Keratinocyte (primary cell): ENCODE measurements at regions not wholly inside any gene's neighbourhood (a gene's known extent, or its start where the extent isn't known, plus 50 kb on each side); places are given as distances from the start of the nearest gene placed in this dataset.

ENCODE experiments used
- DNase-seq: peaks from one replicate; pipeline ENCODE4 v3.0.0-alpha.2; 2011; ENCODE audit warnings: low read depth, missing footprints, low spot score
- FAIRE-seq: peaks from 2 replicates; lab custom pipeline; 2011; peaks lifted over from hg19 to GRCh38; lab: Jason Lieb, UNC
- H2AFZ ChIP-seq: 2 replicates; pipeline ENCODE4 v1.6.0; 2012; ENCODE audit warnings: low read length, control low read depth, inconsistent platforms; ENCODE audit not compliant: control insufficient read depth
- H3K27ac ChIP-seq: 2 replicates; pipeline ENCODE4 v1.5.1; 2011; ENCODE audit warnings: low read length; ENCODE audit not compliant: control insufficient read depth, insufficient read depth
- H3K27me3 ChIP-seq: 3 replicates; pipeline ENCODE4 v1.6.0; 2011; ENCODE audit warnings: low read length; ENCODE audit not compliant: control insufficient read depth, insufficient read depth; ENCODE audit errors: extremely low read depth
- H3K36me3 ChIP-seq, 2 experiments: 2 replicates in 1 of 2; 3 replicates in 1 of 2; pipeline ENCODE4 v1.5.1; 2011; ENCODE audit warnings: low read length in 2 of 2, mild to moderate bottlenecking in 1 of 2; ENCODE audit not compliant: control insufficient read depth in 2 of 2, insufficient read depth in 2 of 2; ENCODE audit errors: extremely low read depth in 1 of 2
- H3K4me1 ChIP-seq: 3 replicates; pipeline ENCODE4 v1.5.1; 2011; ENCODE audit warnings: low read length; ENCODE audit not compliant: control insufficient read depth, insufficient read depth; ENCODE audit errors: extremely low read depth
- H3K4me2 ChIP-seq: 3 replicates; pipeline ENCODE4 v1.6.0; 2011; ENCODE audit warnings: low read depth, low read length; ENCODE audit not compliant: control insufficient read depth, insufficient read depth; ENCODE audit errors: extremely low read depth
- H3K4me3 ChIP-seq, 3 experiments: fragments of 200-600 bp in 1 of 3; sonication (generic) in 1 of 3; 2 replicates in 2 of 3; 3 replicates in 1 of 3; pipeline ENCODE4 v1.5.1; 2011 to 2016; ENCODE audit warnings: low read length in 3 of 3, mild to moderate bottlenecking in 3 of 3, control low read depth in 2 of 3, inconsistent platforms in 1 of 3, low read depth in 1 of 3, mixed read lengths in 1 of 3, mixed run types in 1 of 3, moderate library complexity in 1 of 3; ENCODE audit not compliant: control insufficient read depth in 2 of 3, insufficient read depth in 2 of 3; ENCODE audit errors: extremely low read depth in 1 of 3
- H3K79me2 ChIP-seq: 2 replicates; pipeline ENCODE4 v1.6.0; 2012; ENCODE audit warnings: low read length; ENCODE audit not compliant: control insufficient read depth, insufficient read depth
- H3K9ac ChIP-seq: 3 replicates; pipeline ENCODE4 v1.6.0; 2011; ENCODE audit warnings: low read length; ENCODE audit not compliant: control insufficient read depth, insufficient read depth; ENCODE audit errors: extremely low read depth
- H3K9me1 ChIP-seq: 3 replicates; pipeline ENCODE4 v1.6.0; 2011; ENCODE audit warnings: low read length; ENCODE audit not compliant: control insufficient read depth, insufficient read depth; ENCODE audit errors: extremely low read depth
- H3K9me3 ChIP-seq: 2 replicates; pipeline ENCODE4 v1.5.1; 2012; ENCODE audit warnings: low read depth, low read length; ENCODE audit not compliant: control insufficient read depth
- H4K20me1 ChIP-seq: 3 replicates; pipeline ENCODE4 v1.6.0; 2011; ENCODE audit warnings: low read length; ENCODE audit not compliant: control insufficient read depth, insufficient read depth; ENCODE audit errors: extremely low read depth
- EZH2 ChIP-seq: IDR thresholded peaks from one replicate; pipeline ENCODE4 v1.6.1; 2012; ENCODE audit warnings: inconsistent platforms, mild to moderate bottlenecking, low read length, moderate library complexity
- dilution Hi-C: fragments of 300-500 bp; cut with MboI; formaldehyde crosslinking; loops from one replicate; pipeline ENCODE4 v1.7.0; 2020; ENCODE audit warnings: low sequenced_read_pairs; ENCODE audit not compliant: extremely low pct_ligation_motif_present
- TF ChIP-seq, protein P1 (sequence below), 3 experiments: IDR thresholded peaks in 1 of 3; conservative IDR thresholded peaks in 1 of 3; optimal IDR thresholded peaks in 1 of 3; 2 replicates in 2 of 3; 3 replicates in 1 of 3; pipeline versions ENCODE3 to v1.5.1; 2011; ENCODE audit warnings: low read length in 3 of 3, mild to moderate bottlenecking in 3 of 3, moderate library complexity in 2 of 3, control low read depth in 1 of 3, inconsistent platforms in 1 of 3; ENCODE audit not compliant: insufficient read depth in 2 of 3; ENCODE audit errors: extremely low read depth in 1 of 3

DNA sequence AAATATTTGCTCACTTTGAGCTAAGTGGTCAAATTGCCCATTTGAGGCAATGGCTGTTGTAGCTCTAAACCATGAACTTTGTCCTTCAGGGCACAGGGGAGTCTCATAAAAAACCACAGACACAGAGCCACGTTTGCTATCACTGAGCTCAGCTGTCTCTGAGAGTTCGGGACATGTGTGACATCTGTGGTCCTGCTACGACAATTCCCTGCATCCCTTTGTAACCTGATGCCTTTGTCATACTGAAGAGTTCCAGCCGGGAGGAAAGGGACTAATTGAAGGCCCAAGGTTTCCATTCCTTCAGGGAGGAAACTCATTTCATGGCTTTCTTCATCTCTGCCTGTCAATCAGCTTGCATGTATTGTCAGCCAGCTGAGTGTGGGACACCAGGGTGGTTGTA is 599.4 kb upstream of the CDH5 start:
- H3K9me3 ChIP-seq: peaks cover 18% of the 10 kb centered on the region
- H3K9ac ChIP-seq: no peak overlapping the region
- no peaks in the 10 kb centered on the region for H4K20me1 ChIP-seq
- FAIRE-seq (no peak), DNase-seq (no peak)
- peaks cover 3% of the 10 kb centered on the region for H3K4me1 ChIP-seq
- dilution Hi-C loops: no loop called here
- no peaks in the 10 kb centered on the region for H3K9me1 ChIP-seq
- no peak overlapping the region for H3K4me2 ChIP-seq
- H3K79me2 ChIP-seq: no peaks in the 10 kb centered on the region
- no peaks in the 10 kb centered on the region for H3K36me3 ChIP-seq
- no peak overlapping the region for H3K4me3 ChIP-seq
- TF ChIP-seq, protein P1, sequence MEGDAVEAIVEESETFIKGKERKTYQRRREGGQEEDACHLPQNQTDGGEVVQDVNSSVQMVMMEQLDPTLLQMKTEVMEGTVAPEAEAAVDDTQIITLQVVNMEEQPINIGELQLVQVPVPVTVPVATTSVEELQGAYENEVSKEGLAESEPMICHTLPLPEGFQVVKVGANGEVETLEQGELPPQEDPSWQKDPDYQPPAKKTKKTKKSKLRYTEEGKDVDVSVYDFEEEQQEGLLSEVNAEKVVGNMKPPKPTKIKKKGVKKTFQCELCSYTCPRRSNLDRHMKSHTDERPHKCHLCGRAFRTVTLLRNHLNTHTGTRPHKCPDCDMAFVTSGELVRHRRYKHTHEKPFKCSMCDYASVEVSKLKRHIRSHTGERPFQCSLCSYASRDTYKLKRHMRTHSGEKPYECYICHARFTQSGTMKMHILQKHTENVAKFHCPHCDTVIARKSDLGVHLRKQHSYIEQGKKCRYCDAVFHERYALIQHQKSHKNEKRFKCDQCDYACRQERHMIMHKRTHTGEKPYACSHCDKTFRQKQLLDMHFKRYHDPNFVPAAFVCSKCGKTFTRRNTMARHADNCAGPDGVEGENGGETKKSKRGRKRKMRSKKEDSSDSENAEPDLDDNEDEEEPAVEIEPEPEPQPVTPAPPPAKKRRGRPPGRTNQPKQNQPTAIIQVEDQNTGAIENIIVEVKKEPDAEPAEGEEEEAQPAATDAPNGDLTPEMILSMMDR (optimal IDR thresholded peaks at IDR 0.05 in 1 of 3, IDR thresholded peaks at IDR 0.05 in 1 of 3, conservative IDR thresholded peaks at IDR 0.05 in 1 of 3; ENCODE audit: extremely low read depth in 1 of 3, insufficient read depth in 2 of 3, low read length in 3 of 3): no peak
- no peak for TF ChIP-seq EZH2
- no peaks in the 10 kb centered on the region for H3K27me3 ChIP-seq
- H3K27ac ChIP-seq: no peak overlapping the region
- no peak overlapping the region for H2AFZ ChIP-seq

- no peaks in the 10 kb centered on the region for H3K79me2 ChIP-seq
- H3K9me1 ChIP-seq: no peaks in the 10 kb centered on the region
- no peaks in the 10 kb centered on the region for H4K20me1 ChIP-seq
- H3K4me2 ChIP-seq: no peak overlapping the region
- no peak for DNase-seq
- peaks cover 2% of the 10 kb centered on the region for H3K4me1 ChIP-seq
- TF ChIP-seq, protein P1 (optimal IDR thresholded peaks at IDR 0.05 in 1 of 3, IDR thresholded peaks at IDR 0.05 in 1 of 3, conservative IDR thresholded peaks at IDR 0.05 in 1 of 3; ENCODE audit: extremely low read depth in 1 of 3, insufficient read depth in 2 of 3, low read length in 3 of 3): no peak
- TF ChIP-seq EZH2: no peak
- H2AFZ ChIP-seq: no peak overlapping the region
- H3K4me3 ChIP-seq: no peak overlapping the region
- no peak overlapping the region for H3K9ac ChIP-seq
- FAIRE-seq: no peak
- H3K27ac ChIP-seq: no peak overlapping the region
- peaks cover 2% of the 10 kb centered on the region for H3K9me3 ChIP-seq
- dilution Hi-C loops: no loop called here
- H3K27me3 ChIP-seq: no peaks in the 10 kb centered on the region
- no peaks in the 10 kb centered on the region for H3K36me3 ChIP-seq
These were observed 602.7 kb upstream of the CDH5 start for GRCh38 chr16:65763640-65764305.
